GM23338 (cell line): ENCODE measurements at regions not wholly inside any gene's neighbourhood (a gene's known extent, or its start where the extent isn't known, plus 50 kb on each side); places are given as distances from the start of the nearest gene placed in this dataset.

Source experiments
- ATAC-seq: fragments of 200-7000 bp; cut with Tn5 transposase; 3 replicates; pipeline ENCODE4 v1.9.1; 2020
- DNase-seq: peaks from one replicate; pipeline ENCODE4 v3.0.0-alpha.2; 2015; ENCODE audit warnings: low spot score
- H2AFZ ChIP-seq: fragments of 200-600 bp; sonication (generic); 2 replicates; pipeline ENCODE4 v1.8.0; 2016; ENCODE audit warnings: antibody characterized with exemption, mild to moderate bottlenecking, moderate library complexity
- H3F3A ChIP-seq: fragments of 200-600 bp; sonication (generic); replicated peaks from 2 replicates; pipeline ENCODE4 v1.8.0; 2017; ENCODE audit warnings: antibody characterized with exemption, mixed run types, low read depth
- H3K27ac ChIP-seq: fragments of 200-600 bp; sonication (generic); 2 replicates; pipeline ENCODE4 v1.6.1; 2016; ENCODE audit warnings: low read depth
- H3K27me3 ChIP-seq: fragments of 200-600 bp; sonication (generic); 2 replicates; pipeline ENCODE4 v1.8.0; 2016; ENCODE audit warnings: mild to moderate bottlenecking, mixed run types, moderate library complexity; ENCODE audit not compliant: insufficient read depth
- H3K36me3 ChIP-seq: fragments of 200-600 bp; sonication (generic); 2 replicates; pipeline ENCODE4 v1.8.0; 2016; ENCODE audit warnings: mild to moderate bottlenecking; ENCODE audit not compliant: insufficient read depth
- H3K4me1 ChIP-seq: fragments of 200-600 bp; sonication (generic); 2 replicates; pipeline ENCODE4 v1.8.0; 2016; ENCODE audit warnings: mild to moderate bottlenecking, moderate library complexity; ENCODE audit not compliant: insufficient read depth
- H3K4me2 ChIP-seq: fragments of 200-600 bp; sonication (generic); 2 replicates; pipeline ENCODE4 v1.7.1; 2017; ENCODE audit warnings: mixed run types
- H3K4me3 ChIP-seq: fragments of 200-600 bp; sonication (generic); 2 replicates; pipeline ENCODE4 v1.6.1; 2016; ENCODE audit warnings: mixed run types
- H3K79me2 ChIP-seq: fragments of 200-600 bp; sonication (generic); replicated peaks from 2 replicates; pipeline ENCODE4 v1.8.0; 2017; ENCODE audit warnings: mild to moderate bottlenecking; ENCODE audit not compliant: insufficient read depth
- H3K9me2 ChIP-seq: fragments of 200-600 bp; sonication (generic); 2 replicates; pipeline ENCODE4 v1.8.0; 2017; ENCODE audit not compliant: insufficient read depth
- H4K20me1 ChIP-seq: fragments of 200-600 bp; sonication (generic); replicated peaks from 2 replicates; pipeline ENCODE4 v1.8.0; 2017; ENCODE audit warnings: mild to moderate bottlenecking; ENCODE audit not compliant: insufficient read depth
- H3K27ac Mint-ChIP-seq: 2 replicates; pipeline ENCODE4 v1.8.0; 2020; ENCODE audit warnings: inconsistent platforms, mild to moderate bottlenecking, moderate library complexity, mixed read lengths
- H3K27me3 Mint-ChIP-seq: 3 replicates; pipeline ENCODE4 v1.8.0; 2022; ENCODE audit warnings: low read depth, mild to moderate bottlenecking, moderate library complexity, mixed read lengths, inconsistent platforms; ENCODE audit not compliant: insufficient read depth, poor library complexity
- H3K36me3 Mint-ChIP-seq: 3 replicates; pipeline ENCODE4 v1.8.0; 2021; ENCODE audit warnings: low read depth, mild to moderate bottlenecking, inconsistent platforms, moderate library complexity, mixed read lengths
- H3K4me1 Mint-ChIP-seq: 3 replicates; pipeline ENCODE4 v1.8.0; 2020; ENCODE audit warnings: mild to moderate bottlenecking, inconsistent platforms, mixed read lengths
- H3K4me3 Mint-ChIP-seq: 3 replicates; pipeline ENCODE4 v1.8.0; 2021; ENCODE audit warnings: moderate library complexity, mild to moderate bottlenecking, inconsistent platforms, mixed read lengths
- H3K9me3 Mint-ChIP-seq: 3 replicates; pipeline ENCODE4 v1.8.0; 2020; ENCODE audit warnings: moderate library complexity, mild to moderate bottlenecking, inconsistent platforms, mixed read lengths
- CREB1 ChIP-seq: fragments of 250-450 bp; sonication (Bioruptor Pico); IDR thresholded peaks from 2 replicates; pipeline ENCODE4 v1.5.0; 2020; ENCODE audit warnings: low read depth, mild to moderate bottlenecking, moderate library complexity
- EZH2phosphoT487 ChIP-seq: fragments of 200-600 bp; sonication (generic); IDR thresholded peaks from one replicate; pipeline ENCODE4 v1.8.1; 2018; ENCODE audit warnings: antibody characterized with exemption; ENCODE audit not compliant: unreplicated experiment
- NANOG ChIP-seq: IDR thresholded peaks from 2 replicates; pipeline ENCODE4 v1.6.1; 2016; ENCODE audit warnings: antibody characterized with exemption, borderline replicate concordance
- POLR2AphosphoS5 ChIP-seq: IDR thresholded peaks from 2 replicates; pipeline ENCODE4 v1.6.1; 2016; ENCODE audit warnings: antibody characterized with exemption, low read depth
- REST ChIP-seq: IDR thresholded peaks from one replicate; pipeline ENCODE4 v1.6.1; 2018; ENCODE audit warnings: antibody characterized with exemption; ENCODE audit not compliant: unreplicated experiment
- STAT1 ChIP-seq: IDR thresholded peaks from one replicate; pipeline ENCODE4 v1.6.1; 2016; ENCODE audit warnings: antibody characterized with exemption; ENCODE audit not compliant: unreplicated experiment
- ZNF114 ChIP-seq: fragments of 250-450 bp; sonication (Bioruptor Pico); IDR thresholded peaks from 2 replicates; pipeline ENCODE4 v1.5.0; 2020; ENCODE audit warnings: mild to moderate bottlenecking, moderate library complexity

- Histone ChIP-seq H4K20me1 (no peaks in the 10 kb centered on the region), H3K9me2 (no peaks in the 10 kb centered on the region), H2AFZ (no peak overlapping the region), H3K4me3 (no peak overlapping the region), H3K4me1 (no peaks in the 10 kb centered on the region), H3K36me3 (no peaks in the 10 kb centered on the region), H3K27me3 (peaks cover 13% of the 10 kb centered on the region), H3K27ac (no peak overlapping the region), H3K79me2 (no peaks in the 10 kb centered on the region), H3F3A (no peaks in the 10 kb centered on the region), H3K4me2 (no peak overlapping the region)
- no peak overlapping the region for H3K27ac Mint-ChIP-seq
- H3K36me3 Mint-ChIP-seq, result no peaks in the 10 kb centered on the region
- ATAC-seq (no peak), DNase-seq (no peak)
- no peak overlapping the region for H3K4me3 Mint-ChIP-seq
- H3K4me1 Mint-ChIP-seq, result peaks cover 10% of the 10 kb centered on the region
- TF ChIP-seq POLR2AphosphoS5 (no peak), NANOG (no peak), CREB1 (CRISPR knock-in tag) (no peak), REST (no peak), EZH2phosphoT487 (no peak), STAT1 (no peak)
- peaks cover 19% of the 10 kb centered on the region for H3K27me3 Mint-ChIP-seq
- H3K9me3 Mint-ChIP-seq, result peaks cover 10% of the 10 kb centered on the region; the same call in 2 of the 3 replicates
These were observed 131.7 kb downstream of the BARX1 start for GRCh38 chr9:93823245-93824072.

DNA sequence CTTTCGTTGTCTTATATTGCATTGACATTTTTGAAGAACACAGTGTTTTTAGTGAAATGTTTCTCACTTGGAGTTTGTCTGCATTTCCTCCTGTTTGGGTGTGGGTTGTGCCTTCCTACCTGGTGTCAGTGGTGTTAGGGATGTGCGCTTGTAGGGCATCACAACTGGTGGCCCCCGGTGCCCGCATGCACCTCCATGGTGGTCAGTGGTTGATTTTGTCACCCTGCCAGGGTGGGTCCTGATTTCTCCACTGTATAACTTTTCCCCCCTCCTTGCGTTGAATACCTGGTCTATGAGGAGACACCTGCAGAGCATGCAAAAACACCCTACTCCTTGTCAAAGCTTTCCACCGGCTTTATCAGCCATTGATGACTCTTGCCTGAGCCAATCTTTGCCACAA lies 132.9 kb downstream of the BARX1 start:
- Histone ChIP-seq H2AFZ (no peak overlapping the region), H3K27me3 (peaks cover 8% of the 10 kb centered on the region), H3K9me2 (no peaks in the 10 kb centered on the region), H3K27ac (no peak overlapping the region), H3K4me3 (no peak overlapping the region), H3F3A (no peaks in the 10 kb centered on the region), H4K20me1 (no peaks in the 10 kb centered on the region), H3K4me1 (no peaks in the 10 kb centered on the region), H3K36me3 (no peaks in the 10 kb centered on the region), H3K79me2 (no peaks in the 10 kb centered on the region), H3K4me2 (no peak overlapping the region)
- Mint-ChIP-seq H3K4me3 (no peak overlapping the region), H3K36me3 (no peaks in the 10 kb centered on the region), H3K27me3 (peaks cover 17% of the 10 kb centered on the region), H3K4me1 (peaks cover 10% of the 10 kb centered on the region), H3K9me3 (peaks cover 10% of the 10 kb centered on the region; the same call in 2 of the 3 replicates), H3K27ac (no peak overlapping the region)
- DNase-seq (no peak), ATAC-seq (no peak)
- TF ChIP-seq ZNF114 (CRISPR knock-in tag), result no peak
- TF ChIP-seq REST, result no peak
- TF ChIP-seq NANOG, result no peak
- no peak for TF ChIP-seq CREB1 (CRISPR knock-in tag)
